GM12864 (cell line): ENCODE measurements at regions not wholly inside any gene's neighbourhood (a gene's known extent, or its start where the extent isn't known, plus 50 kb on each side); places are given as distances from the start of the nearest gene placed in this dataset.

Experiments
- DNase-seq: peaks from one replicate; pipeline ENCODE4 v3.0.0-alpha.2; 2011; ENCODE audit warnings: low read depth
- H3K4me3 ChIP-seq: 2 replicates; pipeline ENCODE4 v1.5.1; 2011; ENCODE audit warnings: mild to moderate bottlenecking, low read depth, low read length, control low read depth
- TF ChIP-seq, protein P1 (sequence below): IDR thresholded peaks from 2 replicates; pipeline ENCODE4 v1.5.1; 2011; ENCODE audit warnings: low read depth, mild to moderate bottlenecking, moderate library complexity, low read length, control low read depth, inconsistent platforms; ENCODE audit errors: missing control alignments

DNA sequence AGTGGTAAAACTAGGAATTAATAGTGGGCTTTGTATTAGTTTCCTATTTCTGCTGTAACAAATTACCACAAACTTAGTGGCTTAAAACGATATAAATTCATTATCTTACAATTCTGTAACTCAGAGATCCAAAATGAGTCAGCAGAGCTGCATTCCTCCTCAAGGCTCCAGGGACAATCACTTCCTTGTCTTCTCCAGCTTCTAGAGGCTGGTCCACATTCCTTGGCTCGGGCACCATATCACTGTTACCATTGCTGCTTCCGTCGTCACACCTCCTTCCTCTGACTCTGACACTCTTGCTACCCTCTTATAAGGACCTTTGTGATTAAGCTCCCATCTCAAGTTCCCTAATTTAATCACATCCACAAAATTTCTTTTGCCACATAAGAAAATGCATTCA lies 567.8 kb upstream of the KLHL29 start:
- TF ChIP-seq, protein P1, sequence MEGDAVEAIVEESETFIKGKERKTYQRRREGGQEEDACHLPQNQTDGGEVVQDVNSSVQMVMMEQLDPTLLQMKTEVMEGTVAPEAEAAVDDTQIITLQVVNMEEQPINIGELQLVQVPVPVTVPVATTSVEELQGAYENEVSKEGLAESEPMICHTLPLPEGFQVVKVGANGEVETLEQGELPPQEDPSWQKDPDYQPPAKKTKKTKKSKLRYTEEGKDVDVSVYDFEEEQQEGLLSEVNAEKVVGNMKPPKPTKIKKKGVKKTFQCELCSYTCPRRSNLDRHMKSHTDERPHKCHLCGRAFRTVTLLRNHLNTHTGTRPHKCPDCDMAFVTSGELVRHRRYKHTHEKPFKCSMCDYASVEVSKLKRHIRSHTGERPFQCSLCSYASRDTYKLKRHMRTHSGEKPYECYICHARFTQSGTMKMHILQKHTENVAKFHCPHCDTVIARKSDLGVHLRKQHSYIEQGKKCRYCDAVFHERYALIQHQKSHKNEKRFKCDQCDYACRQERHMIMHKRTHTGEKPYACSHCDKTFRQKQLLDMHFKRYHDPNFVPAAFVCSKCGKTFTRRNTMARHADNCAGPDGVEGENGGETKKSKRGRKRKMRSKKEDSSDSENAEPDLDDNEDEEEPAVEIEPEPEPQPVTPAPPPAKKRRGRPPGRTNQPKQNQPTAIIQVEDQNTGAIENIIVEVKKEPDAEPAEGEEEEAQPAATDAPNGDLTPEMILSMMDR, result no peak
- H3K4me3 ChIP-seq, result no peak overlapping the region
- no peak for DNase-seq

DNA sequence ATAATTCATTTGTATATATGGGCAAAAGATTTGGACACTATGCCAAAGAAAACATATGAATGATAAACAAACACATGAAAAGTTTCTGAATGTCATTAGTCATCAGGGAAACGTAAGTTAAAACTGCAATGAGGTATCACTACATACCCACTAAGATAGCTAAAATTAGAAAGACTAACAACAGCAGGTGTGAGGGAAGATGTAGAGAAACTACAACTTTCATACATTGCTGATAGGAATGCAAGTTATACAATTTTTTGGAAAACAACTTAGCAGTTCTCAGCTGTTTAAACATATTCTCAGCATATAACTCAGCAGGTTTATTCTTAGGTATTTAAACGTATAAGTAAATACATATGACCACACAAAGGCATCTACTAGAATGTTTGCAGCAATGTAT lies 563.5 kb upstream of the KLHL29 start:
- DNase-seq, result no peak
- TF ChIP-seq, protein P1, result no peak

GRCh38 chr2:22822835-22823234 lies 562.1 kb upstream of the KLHL29 start:
- no peak for DNase-seq
- no peak overlapping the region for H3K4me3 ChIP-seq
- TF ChIP-seq, protein P1, result no peak

More for the DNA sequence above, 563.5 kb upstream of the KLHL29 start:
- no peak overlapping the region for H3K4me3 ChIP-seq

DNA sequence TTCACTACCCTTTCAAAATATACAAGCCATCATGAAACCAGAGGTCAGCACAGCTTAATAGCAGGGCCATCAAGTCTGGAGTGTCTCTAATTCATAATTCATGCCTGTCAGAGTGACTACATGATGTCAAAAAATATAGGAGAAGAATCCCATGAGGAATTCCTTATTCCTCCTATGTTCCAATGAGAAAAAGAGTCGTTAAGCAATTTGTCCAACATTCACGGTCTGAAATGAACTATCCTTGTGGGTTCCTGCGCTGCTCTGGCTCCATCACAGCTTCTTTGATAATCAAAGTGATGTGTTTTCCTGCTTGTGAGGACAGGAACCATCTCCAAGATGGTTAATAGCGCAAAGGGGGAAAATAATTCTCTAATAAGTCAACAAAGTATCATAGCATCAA lies 560.4 kb upstream of the KLHL29 start:
- TF ChIP-seq, protein P1, result no peak
- H3K4me3 ChIP-seq, result no peak overlapping the region
- DNase-seq, result no peak

- H3K4me3 ChIP-seq, result no peak overlapping the region
- no peak for DNase-seq
- TF ChIP-seq, protein P1, result no peak
Measured at GRCh38 chr2:22826703-22827102, 558.3 kb upstream of the KLHL29 start.

DNA sequence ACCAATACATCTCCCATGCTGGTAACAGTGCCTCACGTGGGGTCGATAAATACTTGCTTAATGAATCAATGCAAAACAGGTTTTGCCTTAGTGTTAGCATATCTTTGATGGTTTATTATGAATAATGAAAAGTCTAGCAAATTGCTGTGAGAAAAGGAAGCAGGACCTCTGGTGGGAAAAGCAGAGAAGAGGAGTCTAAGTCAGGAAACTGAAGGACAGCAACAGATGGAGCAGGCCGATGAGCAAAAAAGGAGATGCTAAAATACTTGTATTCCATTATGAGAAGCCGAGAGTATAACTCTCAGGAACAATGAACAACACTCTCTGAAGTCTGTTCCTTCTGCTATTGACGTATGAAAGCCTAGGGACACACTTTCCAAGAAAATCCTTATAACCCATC lies 555.2 kb upstream of the KLHL29 start:
- no peak overlapping the region for H3K4me3 ChIP-seq
- TF ChIP-seq, protein P1, result no peak
- no peak for DNase-seq

- DNase-seq, result no peak
- no peak overlapping the region for H3K4me3 ChIP-seq
- TF ChIP-seq, protein P1, result no peak
Measured at GRCh38 chr2:22832196-22832595, 552.8 kb upstream of the KLHL29 start.
